Fibroblast of skin of right quadriceps (primary cell): ENCODE measurements at regions not wholly inside any gene's neighbourhood (a gene's known extent, or its start where the extent isn't known, plus 50 kb on each side); places are given as distances from the start of the nearest gene placed in this dataset.

Experiments
- DNase-seq: peaks from one replicate; pipeline ENCODE4 v3.0.0-alpha.2; 2013

GRCh38 chr5:167514461-167514860 is 777.0 kb upstream of the WWC1 start:
- no peak for DNase-seq

- DNase-seq: no peak
Observed at GRCh38 chr5:167525004-167525403, 766.4 kb upstream of the WWC1 start.

- no peak for DNase-seq
Observed at GRCh38 chr5:167528651-167529050, 762.8 kb upstream of the WWC1 start.

GRCh38 chr5:167530548-167530947 is 760.9 kb upstream of the WWC1 start:
- no peak for DNase-seq

GRCh38 chr5:167533814-167534795 is 757.3 kb upstream of the WWC1 start:
- no peak for DNase-seq

GRCh38 chr5:167539747-167540146 is 751.7 kb upstream of the WWC1 start:
- no peak for DNase-seq

GRCh38 chr5:167546270-167546669 is 745.2 kb upstream of the WWC1 start:
- no peak for DNase-seq

GRCh38 chr5:167552356-167552755 is 739.1 kb upstream of the WWC1 start:
- DNase-seq: no peak

GRCh38 chr5:167553511-167553910 is 737.9 kb upstream of the WWC1 start:
- no peak for DNase-seq

GRCh38 chr5:167554564-167555290 is 736.7 kb upstream of the WWC1 start:
- DNase-seq: no peak

GRCh38 chr5:167555565-167556166 is 735.8 kb upstream of the WWC1 start:
- peak; percentile 46 for DNase-seq

- DNase-seq: no peak
Observed at GRCh38 chr5:167557359-167557758, 734.1 kb upstream of the WWC1 start.

- DNase-seq: no peak
Observed at GRCh38 chr5:167561796-167562195, 729.6 kb upstream of the WWC1 start.

- no peak for DNase-seq
Observed at GRCh38 chr5:167564275-167564674, 727.2 kb upstream of the WWC1 start.

GRCh38 chr5:167565189-167565954 is 726.1 kb upstream of the WWC1 start:
- DNase-seq: no peak

GRCh38 chr5:167570431-167570830 is 721.0 kb upstream of the WWC1 start:
- DNase-seq: no peak

- no peak for DNase-seq
Observed at GRCh38 chr5:167571824-167572223, 719.6 kb upstream of the WWC1 start.

- peak; percentile 74 for DNase-seq
Observed at GRCh38 chr5:167573370-167574127, 717.9 kb upstream of the WWC1 start.

GRCh38 chr5:167574464-167574863 is 717.0 kb upstream of the WWC1 start:
- DNase-seq: no peak

GRCh38 chr5:167575330-167575729 is 716.1 kb upstream of the WWC1 start:
- no peak for DNase-seq

- DNase-seq: no peak
Observed at GRCh38 chr5:167576126-167576525, 715.3 kb upstream of the WWC1 start.

GRCh38 chr5:167576897-167577296 is 714.5 kb upstream of the WWC1 start:
- no peak for DNase-seq
